Thoracic aorta (tissue), 2 donors: ENCODE measurements at regions not wholly inside any gene's neighbourhood (a gene's known extent, or its start where the extent isn't known, plus 50 kb on each side); places are given as distances from the start of the nearest gene placed in this dataset.
A peak's percentile ranks its signal among the peaks of the same experiment; 100 is the strongest.

Experiments used
- ATAC-seq: fragments of 150-250 bp; one replicate; pipeline ENCODE4 v1.8.0; 2017; ENCODE audit warnings: low read depth; ENCODE audit not compliant: insufficient number of reproducible peaks, low FRiP score
- DNase-seq: peaks from one replicate; pipeline ENCODE4 v3.0.0-alpha.2; 2020; ENCODE audit warnings: low spot score
- H3K27ac ChIP-seq, 2 donors: fragments of 200-600 bp; sonication (generic); 1 replicate in 1 of 2; 2 replicates in 1 of 2; pipeline ENCODE4 v1.5.1; 2016; ENCODE audit warnings: mild to moderate bottlenecking in 2 of 2, moderate library complexity in 2 of 2
- H3K27me3 ChIP-seq: fragments of 200-600 bp; sonication (generic); replicated peaks from 2 replicates; pipeline ENCODE4 v1.6.0; 2016; ENCODE audit warnings: mild to moderate bottlenecking; ENCODE audit not compliant: insufficient read depth
- H3K36me3 ChIP-seq: fragments of 200-600 bp; sonication (generic); one replicate; pipeline ENCODE4 v1.5.1; 2016
- H3K4me1 ChIP-seq, 2 donors: fragments of 200-600 bp; sonication (generic); 1 replicate in 1 of 2; 2 replicates in 1 of 2; pipeline versions ENCODE4 v1.5.1 to v1.6.0; 2016; ENCODE audit warnings: low read depth in 2 of 2, mild to moderate bottlenecking in 1 of 2; ENCODE audit not compliant: control insufficient read depth in 1 of 2
- H3K4me3 ChIP-seq: fragments of 200-600 bp; sonication (generic); 2 replicates; pipeline ENCODE4 v1.5.1; 2016; ENCODE audit warnings: mild to moderate bottlenecking
- H3K9me3 ChIP-seq: fragments of 200-600 bp; sonication (generic); 2 replicates; pipeline ENCODE4 v1.5.1; 2016
- TF ChIP-seq, protein P1 (sequence below): fragments of 200-600 bp; sonication (generic); IDR thresholded peaks from one replicate; pipeline ENCODE4 v1.5.1; 2019; ENCODE audit warnings: antibody characterized with exemption

DNA sequence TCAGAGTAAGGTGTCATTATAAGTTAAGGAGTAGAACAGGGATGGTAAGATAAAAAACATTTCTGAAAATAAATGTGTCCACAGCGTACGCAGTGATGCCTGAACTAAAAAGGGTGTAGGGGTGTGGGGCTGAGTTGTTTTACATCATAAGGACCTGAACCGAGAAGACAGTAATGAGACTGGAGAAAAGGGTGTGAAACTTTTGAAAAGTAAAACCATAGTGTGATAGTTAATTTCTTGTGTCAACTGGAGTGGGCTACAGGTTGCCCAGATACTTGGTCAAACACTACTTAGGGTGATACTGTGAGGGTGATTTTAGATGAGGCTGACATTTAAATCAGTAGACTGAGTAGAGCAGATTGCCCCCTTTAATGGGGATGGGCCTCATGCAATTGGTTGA, 169.0 kb upstream of the PRPS1L1 start:
- TF ChIP-seq, protein P1, sequence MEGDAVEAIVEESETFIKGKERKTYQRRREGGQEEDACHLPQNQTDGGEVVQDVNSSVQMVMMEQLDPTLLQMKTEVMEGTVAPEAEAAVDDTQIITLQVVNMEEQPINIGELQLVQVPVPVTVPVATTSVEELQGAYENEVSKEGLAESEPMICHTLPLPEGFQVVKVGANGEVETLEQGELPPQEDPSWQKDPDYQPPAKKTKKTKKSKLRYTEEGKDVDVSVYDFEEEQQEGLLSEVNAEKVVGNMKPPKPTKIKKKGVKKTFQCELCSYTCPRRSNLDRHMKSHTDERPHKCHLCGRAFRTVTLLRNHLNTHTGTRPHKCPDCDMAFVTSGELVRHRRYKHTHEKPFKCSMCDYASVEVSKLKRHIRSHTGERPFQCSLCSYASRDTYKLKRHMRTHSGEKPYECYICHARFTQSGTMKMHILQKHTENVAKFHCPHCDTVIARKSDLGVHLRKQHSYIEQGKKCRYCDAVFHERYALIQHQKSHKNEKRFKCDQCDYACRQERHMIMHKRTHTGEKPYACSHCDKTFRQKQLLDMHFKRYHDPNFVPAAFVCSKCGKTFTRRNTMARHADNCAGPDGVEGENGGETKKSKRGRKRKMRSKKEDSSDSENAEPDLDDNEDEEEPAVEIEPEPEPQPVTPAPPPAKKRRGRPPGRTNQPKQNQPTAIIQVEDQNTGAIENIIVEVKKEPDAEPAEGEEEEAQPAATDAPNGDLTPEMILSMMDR: no peak
- no peaks in the 10 kb centered on the region for H3K9me3 ChIP-seq
- no peaks in the 10 kb centered on the region for H3K27me3 ChIP-seq
- H3K4me3 ChIP-seq: no peak overlapping the region
- H3K27ac ChIP-seq: no peak overlapping the region
- DNase-seq (no peak), ATAC-seq (no peak)
- no peaks in the 10 kb centered on the region for H3K36me3 ChIP-seq
- H3K4me1 ChIP-seq: peaks cover 3 to 18% of the 10 kb centered on the region in 2 donors

DNA sequence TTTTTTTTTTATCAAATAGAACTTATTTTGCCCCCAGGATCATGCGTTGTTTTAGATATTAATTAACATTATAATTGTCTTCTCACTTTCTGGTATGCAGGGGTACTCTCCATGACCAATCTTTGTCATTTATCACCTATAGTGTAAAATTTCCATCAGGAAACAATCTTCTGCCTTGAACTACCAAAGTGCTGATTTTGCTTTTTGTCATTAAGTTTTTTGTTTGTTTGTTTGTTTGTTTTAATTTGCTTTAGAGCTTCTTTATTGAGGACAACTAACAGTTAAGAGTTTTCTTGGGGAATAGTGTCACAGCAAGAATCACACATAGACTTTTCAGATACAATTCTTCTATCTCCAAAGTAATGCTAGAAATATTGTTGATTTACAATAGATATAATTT, 171.2 kb upstream of the PRPS1L1 start:
- H3K4me3 ChIP-seq: no peak overlapping the region
- H3K4me1 ChIP-seq: peaks cover 3 to 28% of the 10 kb centered on the region in 2 donors
- H3K36me3 ChIP-seq: no peaks in the 10 kb centered on the region
- ATAC-seq (no peak), DNase-seq (no peak)
- TF ChIP-seq, protein P1: no peak
- H3K9me3 ChIP-seq: no peaks in the 10 kb centered on the region
- no peaks in the 10 kb centered on the region for H3K27me3 ChIP-seq
- H3K27ac ChIP-seq: no peak overlapping the region

DNA sequence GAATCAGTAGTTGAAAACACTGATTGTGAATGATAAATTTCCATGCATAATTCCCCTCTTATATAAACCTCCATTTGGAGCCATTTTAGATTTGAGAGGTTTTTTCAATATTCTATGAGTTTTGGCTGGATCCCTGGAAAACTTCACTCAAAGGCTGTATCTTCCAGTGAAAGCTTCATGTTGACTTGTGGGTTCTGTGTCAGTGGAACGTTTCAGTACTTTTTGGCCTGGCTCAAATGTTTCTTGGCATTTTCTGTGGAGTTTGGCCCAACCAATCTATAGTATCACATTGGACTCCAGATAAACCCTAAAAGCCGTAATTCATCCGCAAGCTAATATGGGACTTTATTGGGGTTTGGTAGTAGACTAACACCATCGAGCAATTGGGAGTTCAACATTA, 172.6 kb upstream of the PRPS1L1 start:
- Histone ChIP-seq H3K4me1 (peaks cover 3 to 28% of the 10 kb centered on the region in 2 donors), H3K27me3 (no peaks in the 10 kb centered on the region), H3K36me3 (no peaks in the 10 kb centered on the region), H3K4me3 (no peak overlapping the region), H3K27ac (peak overlapping the region in 1 of 2 donors; percentile 31), H3K9me3 (no peaks in the 10 kb centered on the region)
- no peak for ATAC-seq
- TF ChIP-seq, protein P1: no peak
- DNase-seq: no peak

DNA sequence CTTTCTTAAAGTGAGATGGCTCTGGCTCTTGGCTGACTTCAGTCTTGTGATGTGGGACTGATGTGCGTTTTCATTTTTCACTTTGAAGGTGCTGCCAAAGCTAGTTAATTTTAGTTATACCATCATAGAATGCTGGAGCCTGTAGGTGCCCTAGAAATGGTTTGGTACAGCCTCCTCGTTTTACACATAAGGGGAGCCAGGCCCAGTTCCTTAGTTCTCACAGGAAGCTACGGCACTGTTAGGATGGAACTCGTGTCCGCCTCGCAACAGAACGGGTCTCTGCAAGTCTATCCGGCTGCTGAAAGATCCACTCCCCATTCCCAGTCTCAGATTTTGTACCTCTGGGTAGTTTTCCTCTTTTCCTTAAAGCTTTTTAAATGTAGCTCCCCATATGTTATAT, 173.2 kb upstream of the PRPS1L1 start:
- H3K27me3 ChIP-seq: no peaks in the 10 kb centered on the region
- peaks cover 3 to 28% of the 10 kb centered on the region in 2 donors for H3K4me1 ChIP-seq
- peak overlapping the region in 1 of 2 donors; percentile 31 for H3K27ac ChIP-seq
- ATAC-seq: no peak
- no peak overlapping the region for H3K4me3 ChIP-seq
- no peak for DNase-seq
- TF ChIP-seq, protein P1: no peak
- H3K9me3 ChIP-seq: no peaks in the 10 kb centered on the region
- no peaks in the 10 kb centered on the region for H3K36me3 ChIP-seq

DNA sequence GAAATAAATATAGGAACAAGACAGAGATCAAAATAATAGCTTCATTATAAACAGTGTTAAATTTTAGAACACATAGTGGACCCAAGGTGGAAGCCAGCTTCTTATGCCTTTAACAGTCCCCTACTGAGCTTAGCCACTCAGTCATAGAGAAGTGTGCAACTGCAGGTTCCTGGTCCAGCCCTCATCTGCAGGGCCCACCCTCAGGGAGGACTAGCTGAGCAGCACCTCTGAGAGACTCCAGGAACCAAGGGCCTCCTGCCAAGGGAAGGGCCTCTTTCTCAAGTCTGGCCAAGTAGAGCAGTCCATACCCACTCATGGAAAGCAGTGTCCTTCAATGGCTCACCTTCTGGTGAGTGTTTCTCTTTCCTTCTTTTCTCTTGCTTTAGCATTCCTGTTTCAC, 173.7 kb upstream of the PRPS1L1 start:
- Histone ChIP-seq H3K9me3 (no peaks in the 10 kb centered on the region), H3K4me1 (peaks cover 3 to 28% of the 10 kb centered on the region in 2 donors), H3K27me3 (no peaks in the 10 kb centered on the region), H3K27ac (peak overlapping the region in 1 of 2 donors; percentile 31), H3K36me3 (no peaks in the 10 kb centered on the region), H3K4me3 (peak overlapping the region; percentile 20)
- ATAC-seq: no peak
- no peak for DNase-seq
- TF ChIP-seq, protein P1: no peak
